Fibroblast of villous mesenchyme (primary cell): ENCODE measurements at regions not wholly inside any gene's neighbourhood (a gene's known extent, or its start where the extent isn't known, plus 50 kb on each side); places are given as distances from the start of the nearest gene placed in this dataset.
A peak's percentile ranks its signal among the peaks of the same experiment; 100 is the strongest.

ENCODE experiments used
- DNase-seq: peaks from one replicate; pipeline ENCODE4 v3.0.0-alpha.2; 2010; ENCODE audit warnings: low read depth
- H3K4me3 ChIP-seq: 2 replicates; pipeline ENCODE4 v1.5.1; 2011; ENCODE audit warnings: low read depth, mild to moderate bottlenecking, low read length
- CTCF ChIP-seq: IDR thresholded peaks from 2 replicates; pipeline ENCODE4 v1.5.1; 2012; ENCODE audit warnings: low read depth, mild to moderate bottlenecking, low read length; ENCODE audit not compliant: insufficient read depth

- H3K4me3 ChIP-seq: no peak overlapping the region
- no peak for TF ChIP-seq CTCF
- DNase-seq: no peak
These were observed 874.9 kb downstream of the RNF144A start for GRCh38 chr2:7792031-7792651.

- H3K4me3 ChIP-seq: no peak overlapping the region
- DNase-seq: peak; percentile 16
- TF ChIP-seq CTCF: no peak
These were observed 878.8 kb downstream of the RNF144A start for GRCh38 chr2:7795778-7796563.

GRCh38 chr2:7800031-7800430 is 881.8 kb upstream of the ID2 start:
- TF ChIP-seq CTCF: no peak
- no peak for DNase-seq

GRCh38 chr2:7801212-7801611 is 880.6 kb upstream of the ID2 start:
- no peak for TF ChIP-seq CTCF
- H3K4me3 ChIP-seq: no peak overlapping the region
- no peak for DNase-seq

More at GRCh38 chr2:7800031-7800430, 881.8 kb upstream of the ID2 start:
- no peak overlapping the region for H3K4me3 ChIP-seq

GRCh38 chr2:7803515-7803914 is 878.3 kb upstream of the ID2 start:
- DNase-seq: no peak
- no peak overlapping the region for H3K4me3 ChIP-seq
- TF ChIP-seq CTCF: no peak

GRCh38 chr2:7809640-7810039 is 872.2 kb upstream of the ID2 start:
- no peak overlapping the region for H3K4me3 ChIP-seq
- TF ChIP-seq CTCF: no peak
- DNase-seq: no peak
